Fibroblast of lung (primary cell): ENCODE measurements at regions not wholly inside any gene's neighbourhood (a gene's known extent, or its start where the extent isn't known, plus 50 kb on each side); places are given as distances from the start of the nearest gene placed in this dataset.

Experiments
- DNase-seq, 2 donors: peaks; one replicate each; pipeline versions ENCODE4 v3.0.0 to v3.0.0-alpha.2; 2010; ENCODE audit warnings: low read depth in 2 of 2
- H2AFZ ChIP-seq: 2 replicates; pipeline ENCODE4 v1.5.1; 2012; ENCODE audit warnings: low read length, control low read depth, inconsistent platforms
- H3K27ac ChIP-seq: 2 replicates; pipeline ENCODE4 v1.5.1; 2011; ENCODE audit warnings: low read length, control low read depth; ENCODE audit not compliant: insufficient read depth
- H3K27me3 ChIP-seq: 2 replicates; pipeline ENCODE4 v1.5.1; 2011; ENCODE audit warnings: mild to moderate bottlenecking, low read length; ENCODE audit not compliant: control insufficient read depth, insufficient read depth
- H3K36me3 ChIP-seq: 2 replicates; pipeline ENCODE4 v1.5.1; 2011; ENCODE audit warnings: low read length; ENCODE audit not compliant: control insufficient read depth, insufficient read depth
- H3K4me1 ChIP-seq: 2 replicates; pipeline ENCODE4 v1.5.1; 2011; ENCODE audit warnings: low read length; ENCODE audit not compliant: control insufficient read depth, insufficient read depth; ENCODE audit errors: extremely low read depth
- H3K4me2 ChIP-seq: 2 replicates; pipeline ENCODE4 v1.5.1; 2011; ENCODE audit warnings: low read length, control low read depth; ENCODE audit not compliant: insufficient read depth; ENCODE audit errors: extremely low read depth
- H3K4me3 ChIP-seq, 4 experiments: fragments of 200-600 bp in 1 of 4; sonication (generic) in 1 of 4; replicated peaks in 1 of 4; 2 replicates each; pipeline ENCODE4 v1.5.1; 2011 to 2016; ENCODE audit warnings: low read length in 4 of 4, low read depth in 3 of 4, mild to moderate bottlenecking in 3 of 4, control low read depth in 2 of 4, inconsistent platforms in 1 of 4, mixed read lengths in 1 of 4; ENCODE audit not compliant: insufficient read depth in 1 of 4; ENCODE audit errors: control extremely low read depth in 1 of 4
- H3K79me2 ChIP-seq: 2 replicates; pipeline ENCODE4 v1.5.1; 2012; ENCODE audit warnings: mild to moderate bottlenecking, low read length, inconsistent platforms; ENCODE audit not compliant: control insufficient read depth, insufficient read depth
- H3K9ac ChIP-seq: 2 replicates; pipeline ENCODE4 v1.5.1; 2011; ENCODE audit warnings: mild to moderate bottlenecking, low read length, control low read depth; ENCODE audit not compliant: insufficient read depth
- H3K9me3 ChIP-seq: 2 replicates; pipeline ENCODE4 v1.5.1; 2012; ENCODE audit warnings: low read depth, low read length; ENCODE audit not compliant: control insufficient read depth, insufficient read depth
- H4K20me1 ChIP-seq: 2 replicates; pipeline ENCODE4 v1.5.1; 2011; ENCODE audit warnings: low read length; ENCODE audit not compliant: control insufficient read depth, insufficient read depth; ENCODE audit errors: extremely low read depth
- EZH2 ChIP-seq: IDR thresholded peaks from 2 replicates; pipeline ENCODE4 v1.5.1; 2012; ENCODE audit warnings: low read length, control low read depth, mild to moderate bottlenecking; ENCODE audit errors: missing control alignments
- TF ChIP-seq, protein P1 (sequence below), 2 donors: IDR thresholded peaks in 1 of 2; conservative IDR thresholded peaks in 1 of 2; 1 replicate in 1 of 2; 2 replicates in 1 of 2; pipeline ENCODE4 v1.5.1; 2011 to 2012; ENCODE audit warnings: low read length in 2 of 2, control low read depth in 1 of 2, inconsistent platforms in 1 of 2, low read depth in 1 of 2, mild to moderate bottlenecking in 1 of 2

GRCh38 chr9:124206391-124206790 is 51.4 kb upstream of the NEK6 start:
- no peak for DNase-seq
- no peak overlapping the region for H3K4me2 ChIP-seq
- no peaks in the 10 kb centered on the region for H3K79me2 ChIP-seq
- H3K4me1 ChIP-seq, result no peaks in the 10 kb centered on the region
- no peaks in the 10 kb centered on the region for H3K9me3 ChIP-seq
- no peaks in the 10 kb centered on the region for H3K36me3 ChIP-seq
- H3K9ac ChIP-seq, result no peak overlapping the region
- H2AFZ ChIP-seq, result no peak overlapping the region
- TF ChIP-seq, protein P1, sequence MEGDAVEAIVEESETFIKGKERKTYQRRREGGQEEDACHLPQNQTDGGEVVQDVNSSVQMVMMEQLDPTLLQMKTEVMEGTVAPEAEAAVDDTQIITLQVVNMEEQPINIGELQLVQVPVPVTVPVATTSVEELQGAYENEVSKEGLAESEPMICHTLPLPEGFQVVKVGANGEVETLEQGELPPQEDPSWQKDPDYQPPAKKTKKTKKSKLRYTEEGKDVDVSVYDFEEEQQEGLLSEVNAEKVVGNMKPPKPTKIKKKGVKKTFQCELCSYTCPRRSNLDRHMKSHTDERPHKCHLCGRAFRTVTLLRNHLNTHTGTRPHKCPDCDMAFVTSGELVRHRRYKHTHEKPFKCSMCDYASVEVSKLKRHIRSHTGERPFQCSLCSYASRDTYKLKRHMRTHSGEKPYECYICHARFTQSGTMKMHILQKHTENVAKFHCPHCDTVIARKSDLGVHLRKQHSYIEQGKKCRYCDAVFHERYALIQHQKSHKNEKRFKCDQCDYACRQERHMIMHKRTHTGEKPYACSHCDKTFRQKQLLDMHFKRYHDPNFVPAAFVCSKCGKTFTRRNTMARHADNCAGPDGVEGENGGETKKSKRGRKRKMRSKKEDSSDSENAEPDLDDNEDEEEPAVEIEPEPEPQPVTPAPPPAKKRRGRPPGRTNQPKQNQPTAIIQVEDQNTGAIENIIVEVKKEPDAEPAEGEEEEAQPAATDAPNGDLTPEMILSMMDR (conservative IDR thresholded peaks at IDR 0.05 in 1 of 2, IDR thresholded peaks at IDR 0.05 in 1 of 2; ENCODE audit: low read depth in 1 of 2, low read length in 2 of 2), result no peak
- no peak for TF ChIP-seq EZH2
- no peak overlapping the region for H3K4me3 ChIP-seq
- peaks cover 14% of the 10 kb centered on the region for H3K27me3 ChIP-seq
- H4K20me1 ChIP-seq, result no peaks in the 10 kb centered on the region
- H3K27ac ChIP-seq, result no peak overlapping the region
